ENCODE measurements at regions not wholly inside any gene's neighbourhood (a gene's known extent, or its start where the extent isn't known, plus 50 kb on each side); places are given as distances from the start of the nearest gene placed in this dataset.

- Histone ChIP-seq H3K4me1 (no peaks in the 10 kb centered on the region), H3K27me3 (peaks cover 0 to 8% of the 10 kb centered on the region in 2 donors), H3K27ac (no peak overlapping the region), H3K9me3 (peaks cover 0 to 17% (median 0%) of the 10 kb centered on the region in 4 donors), H3K36me3 (no peaks in the 10 kb centered on the region), H3K4me3 (no peak overlapping the region)
- TF ChIP-seq CTCF (IDR thresholded peaks at IDR 0.05) (no peak), POLR2A (IDR thresholded peaks at IDR 0.05) (no peak), EP300 (IDR thresholded peaks at IDR 0.05) (no peak)
- DNase-seq (ENCODE audit: low spot score in 2 of 2), result no peak
- 52 to 61% methylated on average over 12 of the region's 12 CpGs for WGBS, 2 donors
Measured at GRCh38 chr22:49716441-49716840, 111.2 kb downstream of the BRD1 start.

DNA sequence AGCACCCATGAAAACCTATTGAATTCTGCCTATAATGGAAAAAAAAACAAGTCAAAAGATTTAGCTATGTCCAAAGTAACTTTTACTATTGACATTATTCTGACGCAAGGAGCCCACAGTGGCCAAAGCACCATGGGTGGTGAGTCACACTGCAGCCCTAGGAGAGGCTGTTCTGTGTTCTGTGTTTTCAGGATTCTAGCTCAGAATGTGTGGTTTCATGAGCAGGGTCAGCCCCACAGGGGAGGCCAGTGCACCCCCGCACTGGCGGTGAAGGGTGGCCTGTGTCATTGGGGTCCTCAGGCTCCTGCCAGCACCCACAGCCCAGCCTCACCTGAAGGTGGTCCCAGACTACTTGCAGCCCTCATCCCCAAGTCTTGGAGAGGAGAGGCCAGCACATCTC lies 112.2 kb downstream of the BRD1 start:
- WGBS, 2 donors, result 83 to 89% methylated on average over 3 of the region's 3 CpGs
- Histone ChIP-seq H3K27me3 (peaks cover 0 to 8% of the 10 kb centered on the region in 2 donors), H3K9me3 (peaks cover 0 to 21% (median 0%) of the 10 kb centered on the region in 4 donors), H3K4me3 (no peak overlapping the region), H3K4me1 (no peaks in the 10 kb centered on the region), H3K36me3 (no peaks in the 10 kb centered on the region), H3K27ac (no peak overlapping the region)
- TF ChIP-seq POLR2A (IDR thresholded peaks at IDR 0.05) (no peak), CTCF (IDR thresholded peaks at IDR 0.05) (no peak), EP300 (IDR thresholded peaks at IDR 0.05) (no peak)
- DNase-seq (ENCODE audit: low spot score in 2 of 2), result no peak

DNA sequence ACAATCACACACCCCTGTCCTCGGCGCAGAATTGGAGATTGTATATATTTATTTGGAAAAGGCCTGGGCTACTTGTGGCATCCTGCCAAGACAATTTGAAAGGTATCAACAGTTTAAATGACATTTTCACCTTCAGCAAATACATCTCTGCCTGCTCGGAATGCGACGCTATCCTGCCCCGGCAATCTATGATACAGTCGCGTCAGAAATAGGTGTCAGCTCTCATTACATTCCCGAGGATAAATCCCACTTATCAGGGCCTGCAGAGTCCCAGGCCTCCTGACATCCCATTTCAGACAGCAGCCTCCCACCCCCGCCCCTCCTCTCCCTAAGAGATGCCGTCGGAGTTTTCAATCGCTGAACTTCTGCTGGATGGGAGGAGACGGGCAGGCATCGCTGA lies 114.7 kb downstream of the BRD1 start:
- no peak overlapping the region for H3K27ac ChIP-seq
- peaks cover 0 to 8% of the 10 kb centered on the region in 2 donors for H3K27me3 ChIP-seq
- 85 to 91% methylated on average over 15 of the region's 15 CpGs for WGBS, 2 donors
- TF ChIP-seq CTCF (IDR thresholded peaks at IDR 0.05) (no peak), EP300 (IDR thresholded peaks at IDR 0.05) (no peak), POLR2A (IDR thresholded peaks at IDR 0.05) (no peak)
- no peaks in the 10 kb centered on the region for H3K36me3 ChIP-seq
- no peaks in the 10 kb centered on the region for H3K4me1 ChIP-seq
- H3K4me3 ChIP-seq, result no peak overlapping the region
- peaks cover 0 to 38% (median 2%) of the 10 kb centered on the region in 4 donors for H3K9me3 ChIP-seq
- DNase-seq (ENCODE audit: low spot score in 2 of 2), result no peak

- no peaks in the 10 kb centered on the region for H3K36me3 ChIP-seq
- no peak overlapping the region for H3K4me3 ChIP-seq
- H3K27ac ChIP-seq, result no peak overlapping the region
- H3K9me3 ChIP-seq, result peaks cover 0 to 38% (median 2%) of the 10 kb centered on the region in 4 donors
- H3K4me1 ChIP-seq, result no peaks in the 10 kb centered on the region
- WGBS, 2 donors, result 27 to 38% methylated on average over 14 to 22 of the region's 22 CpGs
- H3K27me3 ChIP-seq, result peaks cover 0 to 8% of the 10 kb centered on the region in 2 donors
- no peak for DNase-seq (ENCODE audit: low spot score in 2 of 2)
- TF ChIP-seq EP300 (IDR thresholded peaks at IDR 0.05) (no peak), POLR2A (IDR thresholded peaks at IDR 0.05) (no peak), CTCF (IDR thresholded peaks at IDR 0.05) (no peak)
Measured at GRCh38 chr22:49712195-49712791, 115.4 kb downstream of the BRD1 start.

DNA sequence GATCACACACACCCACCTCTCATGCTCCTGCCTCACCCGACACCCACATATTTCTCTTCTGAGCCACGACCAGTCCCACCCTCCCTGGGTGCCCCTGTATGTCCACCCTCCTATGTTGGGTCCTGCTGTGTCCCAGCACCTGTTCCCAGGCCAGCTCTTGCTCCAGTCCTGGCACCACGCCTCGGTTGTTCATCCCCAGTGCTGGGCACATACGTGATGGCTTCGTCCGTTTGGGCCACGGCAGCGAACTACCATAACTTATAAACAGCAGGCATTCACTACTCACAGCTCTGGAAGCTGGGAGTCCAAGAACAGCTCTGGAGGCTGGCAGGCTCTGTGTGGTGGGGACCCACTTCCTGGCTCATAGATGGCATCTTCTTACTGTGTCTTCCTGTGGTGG lies 116.9 kb downstream of the BRD1 start:
- WGBS, 2 donors, result 88 to 93% methylated on average over 9 of the region's 9 CpGs
- DNase-seq (ENCODE audit: low spot score in 2 of 2), result no peak
- Histone ChIP-seq H3K4me3 (no peak overlapping the region), H3K4me1 (no peaks in the 10 kb centered on the region), H3K9me3 (peaks cover 0 to 38% (median 2%) of the 10 kb centered on the region in 4 donors), H3K36me3 (no peaks in the 10 kb centered on the region), H3K27ac (no peak overlapping the region), H3K27me3 (peaks cover 0 to 8% of the 10 kb centered on the region in 2 donors)
- no peak for TF ChIP-seq POLR2A (IDR thresholded peaks at IDR 0.05)
- TF ChIP-seq EP300 (IDR thresholded peaks at IDR 0.05), result no peak
- no peak for TF ChIP-seq CTCF (IDR thresholded peaks at IDR 0.05)

Measured in tibial nerve (tissue), 4 donors.